ENCODE measurements at regions not wholly inside any gene's neighbourhood (a gene's known extent, or its start where the extent isn't known, plus 50 kb on each side); places are given as distances from the start of the nearest gene placed in this dataset.

GRCh38 chr6:8268156-8268555 lies 165.8 kb upstream of the EEF1E1 start:
- no TSS peak for BruUV-seq (replicated peaks)
- TF ChIP-seq CTCF (IDR thresholded peaks at IDR 0.05; ENCODE audit: insufficient read depth in 1 of 2, low read depth in 1 of 2, low read length in 1 of 2, severe bottlenecking in 1 of 2, unreplicated experiment in 1 of 2): no peak
- no peak overlapping the region for H3K4me3 Mint-ChIP-seq (ENCODE audit: unreplicated experiment)
- H3K27ac Mint-ChIP-seq (ENCODE audit: unreplicated experiment): no peak overlapping the region
- DNase-seq: no peak
- H3K4me1 Mint-ChIP-seq (ENCODE audit: low read depth, unreplicated experiment): no peaks in the 10 kb centered on the region
- no peak overlapping the region for H3K4me3 ChIP-seq (ENCODE audit: low read depth, low read length)
- peaks cover 8% of the 10 kb centered on the region; the same call in 1 of the 2 replicates for H3K9me3 ChIP-seq
- H3K27me3 ChIP-seq (replicated peaks; ENCODE audit: control insufficient read depth, insufficient read depth, low read length): no peaks in the 10 kb centered on the region
- intact Hi-C loops (cut with micrococcal nuclease; ENCODE audit: unreplicated experiment): no loop called here
- CTCF ChIA-PET: no interaction called here
- H3K27me3 Mint-ChIP-seq (ENCODE audit: insufficient read depth, unreplicated experiment): no peaks in the 10 kb centered on the region
- H3K36me3 Mint-ChIP-seq (ENCODE audit: insufficient read depth, unreplicated experiment): peaks cover 15% of the 10 kb centered on the region
- POLR2A ChIA-PET: no interaction called here
- no peaks in the 10 kb centered on the region for H3K4me1 ChIP-seq
- no peaks in the 10 kb centered on the region for H3K36me3 ChIP-seq (ENCODE audit: control insufficient read depth, insufficient read depth, low read length)
- peaks cover 32% of the 10 kb centered on the region for H3K9me3 Mint-ChIP-seq (ENCODE audit: unreplicated experiment)

GRCh38 chr6:8260610-8261009 lies 158.3 kb upstream of the EEF1E1 start:
- Histone ChIP-seq H3K27me3 (replicated peaks; ENCODE audit: control insufficient read depth, insufficient read depth, low read length) (no peaks in the 10 kb centered on the region), H3K4me3 (ENCODE audit: low read depth, low read length) (no peak overlapping the region), H3K4me1 (peaks cover 5% of the 10 kb centered on the region; the same call in 1 of the 2 replicates), H3K9me3 (no peaks in the 10 kb centered on the region), H3K36me3 (ENCODE audit: control insufficient read depth, insufficient read depth, low read length) (no peaks in the 10 kb centered on the region; the same call in 1 of the 2 replicates)
- intact Hi-C loops (cut with micrococcal nuclease; ENCODE audit: unreplicated experiment): no loop called here
- DNase-seq: no peak
- ChIA-PET POLR2A (no interaction called here), CTCF (no interaction called here)
- Mint-ChIP-seq H3K4me1 (ENCODE audit: low read depth, unreplicated experiment) (no peaks in the 10 kb centered on the region), H3K9me3 (ENCODE audit: unreplicated experiment) (peaks cover 6% of the 10 kb centered on the region), H3K27me3 (ENCODE audit: insufficient read depth, unreplicated experiment) (no peaks in the 10 kb centered on the region), H3K36me3 (ENCODE audit: insufficient read depth, unreplicated experiment) (no peaks in the 10 kb centered on the region), H3K27ac (ENCODE audit: unreplicated experiment) (no peak overlapping the region), H3K4me3 (ENCODE audit: unreplicated experiment) (no peak overlapping the region)
- no peak for TF ChIP-seq CTCF (IDR thresholded peaks at IDR 0.05; ENCODE audit: insufficient read depth in 1 of 2, low read depth in 1 of 2, low read length in 1 of 2, severe bottlenecking in 1 of 2, unreplicated experiment in 1 of 2)
- BruUV-seq (replicated peaks): no TSS peak

GRCh38 chr6:8246403-8246802 lies 144.1 kb upstream of the EEF1E1 start:
- Histone ChIP-seq H3K4me1 (peaks cover 32% of the 10 kb centered on the region), H3K9me3 (peaks cover 6% of the 10 kb centered on the region), H3K27me3 (replicated peaks; ENCODE audit: control insufficient read depth, insufficient read depth, low read length) (no peaks in the 10 kb centered on the region), H3K36me3 (ENCODE audit: control insufficient read depth, insufficient read depth, low read length) (no peaks in the 10 kb centered on the region), H3K4me3 (ENCODE audit: low read depth, low read length) (no peak overlapping the region)
- Mint-ChIP-seq H3K4me1 (ENCODE audit: low read depth, unreplicated experiment) (peaks cover 32% of the 10 kb centered on the region), H3K27ac (ENCODE audit: unreplicated experiment) (no peak overlapping the region), H3K27me3 (ENCODE audit: insufficient read depth, unreplicated experiment) (no peaks in the 10 kb centered on the region), H3K4me3 (ENCODE audit: unreplicated experiment) (no peak overlapping the region), H3K9me3 (ENCODE audit: unreplicated experiment) (peaks cover 5% of the 10 kb centered on the region), H3K36me3 (ENCODE audit: insufficient read depth, unreplicated experiment) (peaks cover 5% of the 10 kb centered on the region)
- CTCF ChIA-PET: no interaction called here
- DNase-seq: no peak
- POLR2A ChIA-PET: no interaction called here
- TF ChIP-seq CTCF (IDR thresholded peaks at IDR 0.05; ENCODE audit: insufficient read depth in 1 of 2, low read depth in 1 of 2, low read length in 1 of 2, severe bottlenecking in 1 of 2, unreplicated experiment in 1 of 2): no peak
- intact Hi-C loops (cut with micrococcal nuclease; ENCODE audit: unreplicated experiment): no loop called here
- BruUV-seq (replicated peaks): no TSS peak

All from Caco-2 (cell line).